Esophagus squamous epithelium (tissue), 5 donors: ENCODE measurements at regions not wholly inside any gene's neighbourhood (a gene's known extent, or its start where the extent isn't known, plus 50 kb on each side); places are given as distances from the start of the nearest gene placed in this dataset.
"Not testable (repeated sequence)": the region's sequence is repeated elsewhere in the genome, so short reads cannot be mapped to it uniquely, and the experiment has no call there.

Source experiments
- DNase-seq: peaks from one replicate; lab custom pipeline; 2025; lab: John Stamatoyannopoulos, UW
- H3K27ac ChIP-seq, 4 donors: fragments of 200-600 bp; sonication (generic); one replicate each; pipeline ENCODE4 v1.5.1; 2016 to 2019; ENCODE audit warnings: mild to moderate bottlenecking in 1 of 4
- H3K27me3 ChIP-seq, 4 donors: fragments of 200-600 bp; sonication (generic); 1 replicate in 3 of 4; 2 replicates in 1 of 4; pipeline versions ENCODE4 v1.5.1 to v1.6.0; 2017 to 2021; ENCODE audit warnings: antibody characterized with exemption in 1 of 4
- H3K36me3 ChIP-seq, 3 donors: fragments of 200-600 bp; sonication (generic); one replicate each; pipeline ENCODE4 v1.5.1; 2016 to 2019
- H3K4me1 ChIP-seq, 3 donors: fragments of 200-600 bp; sonication (generic); one replicate each; pipeline ENCODE4 v1.5.1; 2017 to 2019
- H3K4me3 ChIP-seq, 4 donors: fragments of 200-600 bp; sonication (generic); 1 replicate in 3 of 4; 2 replicates in 1 of 4; pipeline ENCODE4 v1.5.1; 2016 to 2019; ENCODE audit warnings: mild to moderate bottlenecking in 2 of 4, moderate library complexity in 1 of 4
- H3K9me3 ChIP-seq, 3 donors: fragments of 200-600 bp; sonication (generic); one replicate each; pipeline ENCODE4 v1.5.1; 2016 to 2019
- POLR2A ChIP-seq, 4 donors: fragments of 450-650 bp; IDR thresholded peaks; one replicate each; pipeline ENCODE4 v1.6.1; 2017; ENCODE audit warnings: antibody characterized with exemption in 4 of 4, mild to moderate bottlenecking in 4 of 4, moderate library complexity in 3 of 4
- WGBS, 2 donors: methylation state at CpG; one replicate each; pipeline ENCODE4 v1.1.5; 2018; 5-methylcytosine and 5-hydroxymethylcytosine counted together
- intact Hi-C: fragments of 100-400 bp; cut with DNase I; formaldehyde crosslinking; loops from one replicate; pipeline ENCODE4 v1.15.0; 2022
- TF ChIP-seq, protein P1 (sequence below), 6 experiments: fragments of 450-650 bp in 4 of 6; fragments of 200-600 bp in 2 of 6; sonication (generic) in 2 of 6; IDR thresholded peaks; one replicate each; pipeline ENCODE4 v1.5.1; 2016 to 2019; ENCODE audit warnings: antibody characterized with exemption in 6 of 6, mild to moderate bottlenecking in 4 of 6, moderate library complexity in 4 of 6
- donor health status: DM: yes; HTN: yes; CAD: no.

DNA sequence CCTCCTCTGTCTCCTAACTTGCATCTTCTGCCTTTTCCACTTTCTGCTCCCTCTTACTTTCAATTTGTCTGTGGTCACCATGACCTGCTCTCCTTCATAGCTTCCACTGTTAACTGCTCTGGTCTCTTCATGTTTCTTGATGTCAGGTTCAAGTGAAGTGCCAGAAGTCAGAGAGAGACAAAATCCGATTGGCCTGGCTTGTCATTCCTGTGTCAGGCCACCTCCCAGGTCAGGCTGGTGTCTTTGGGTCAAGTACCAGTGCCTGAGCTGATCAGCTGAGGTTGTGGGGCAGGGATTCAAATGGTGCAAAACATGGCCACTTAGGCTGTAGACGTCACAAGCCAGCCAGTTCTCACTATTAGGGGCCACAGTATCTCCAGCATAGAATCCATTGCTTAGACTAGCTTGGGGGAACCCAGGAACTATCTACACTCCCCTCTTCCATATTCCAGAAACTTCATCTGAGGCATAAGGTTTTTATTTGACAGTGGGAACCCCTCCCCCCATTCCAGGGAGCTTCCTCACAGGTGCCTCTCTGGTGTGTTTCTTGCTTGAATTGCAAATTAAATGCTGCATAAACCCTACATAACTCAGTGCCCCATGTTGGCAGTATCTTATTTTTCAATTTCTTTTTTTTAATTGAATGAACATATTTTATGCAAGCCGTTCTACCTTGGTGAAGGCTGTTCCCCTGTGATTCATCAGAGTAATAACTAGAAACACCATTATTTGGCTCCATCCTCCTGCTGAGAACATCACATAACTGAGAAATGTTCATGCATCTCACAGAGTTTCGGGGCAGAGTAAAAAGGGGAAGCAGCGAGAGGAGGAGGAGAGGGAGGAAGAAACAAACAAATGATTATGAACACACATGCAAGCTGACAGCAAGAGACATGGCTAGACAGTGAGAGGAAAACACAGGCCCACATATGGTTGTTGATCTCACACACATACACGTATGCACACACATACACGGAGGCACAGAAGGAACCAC lies 175.8 kb downstream of the TLE3 start:
- DNase-seq: no peak
- Histone ChIP-seq H3K4me3 (no peak overlapping the region), H3K27me3 (peaks cover 0 to 35% (median 0%) of the 10 kb centered on the region in 4 donors), H3K27ac (no peak overlapping the region), H3K9me3 (peaks cover 0 to 21% (median 18%) of the 10 kb centered on the region in 3 donors), H3K36me3 (no peaks in the 10 kb centered on the region), H3K4me1 (no peaks in the 10 kb centered on the region)
- intact Hi-C loops: no loop called here
- TF ChIP-seq POLR2A (IDR thresholded peaks at IDR 0.05): no peak
- TF ChIP-seq, protein P1, sequence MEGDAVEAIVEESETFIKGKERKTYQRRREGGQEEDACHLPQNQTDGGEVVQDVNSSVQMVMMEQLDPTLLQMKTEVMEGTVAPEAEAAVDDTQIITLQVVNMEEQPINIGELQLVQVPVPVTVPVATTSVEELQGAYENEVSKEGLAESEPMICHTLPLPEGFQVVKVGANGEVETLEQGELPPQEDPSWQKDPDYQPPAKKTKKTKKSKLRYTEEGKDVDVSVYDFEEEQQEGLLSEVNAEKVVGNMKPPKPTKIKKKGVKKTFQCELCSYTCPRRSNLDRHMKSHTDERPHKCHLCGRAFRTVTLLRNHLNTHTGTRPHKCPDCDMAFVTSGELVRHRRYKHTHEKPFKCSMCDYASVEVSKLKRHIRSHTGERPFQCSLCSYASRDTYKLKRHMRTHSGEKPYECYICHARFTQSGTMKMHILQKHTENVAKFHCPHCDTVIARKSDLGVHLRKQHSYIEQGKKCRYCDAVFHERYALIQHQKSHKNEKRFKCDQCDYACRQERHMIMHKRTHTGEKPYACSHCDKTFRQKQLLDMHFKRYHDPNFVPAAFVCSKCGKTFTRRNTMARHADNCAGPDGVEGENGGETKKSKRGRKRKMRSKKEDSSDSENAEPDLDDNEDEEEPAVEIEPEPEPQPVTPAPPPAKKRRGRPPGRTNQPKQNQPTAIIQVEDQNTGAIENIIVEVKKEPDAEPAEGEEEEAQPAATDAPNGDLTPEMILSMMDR (IDR thresholded peaks at IDR 0.05): no peak
- 52 to 64% methylated on average over 6 to 7 of the region's 7 CpGs for WGBS, 2 donors

DNA sequence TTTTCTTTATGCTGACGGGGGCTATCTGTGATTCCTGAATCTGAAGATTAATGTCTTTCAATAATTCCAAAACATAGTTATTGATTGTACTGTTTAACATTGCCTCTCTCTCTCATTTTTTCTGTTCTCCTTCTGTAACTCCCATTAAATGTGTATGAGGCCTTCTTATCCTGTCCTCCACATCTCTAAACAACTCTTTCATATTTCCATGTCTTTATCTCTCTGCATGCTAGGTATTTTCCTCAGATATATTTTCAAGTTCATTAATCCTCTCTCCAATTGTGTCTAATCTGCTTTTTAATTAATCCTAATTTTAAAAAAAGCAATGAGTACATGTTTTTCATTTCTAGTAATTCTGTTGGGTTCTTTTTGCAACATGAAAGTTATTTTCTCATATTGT lies 173.2 kb downstream of the TLE3 start:
- 85 to 100% methylated on average over 1 of the region's 1 CpG for WGBS, 2 donors
- TF ChIP-seq, protein P1 (IDR thresholded peaks at IDR 0.05): no peak
- TF ChIP-seq POLR2A (IDR thresholded peaks at IDR 0.05): no peak
- Histone ChIP-seq H3K4me1 (no peaks in the 10 kb centered on the region), H3K9me3 (peaks cover 0 to 21% (median 18%) of the 10 kb centered on the region in 3 donors), H3K4me3 (no peak overlapping the region), H3K27ac (no peak overlapping the region), H3K27me3 (peaks cover 0 to 34% (median 0%) of the 10 kb centered on the region in 4 donors), H3K36me3 (no peaks in the 10 kb centered on the region)
- intact Hi-C loops: no loop called here
- no peak for DNase-seq

DNA sequence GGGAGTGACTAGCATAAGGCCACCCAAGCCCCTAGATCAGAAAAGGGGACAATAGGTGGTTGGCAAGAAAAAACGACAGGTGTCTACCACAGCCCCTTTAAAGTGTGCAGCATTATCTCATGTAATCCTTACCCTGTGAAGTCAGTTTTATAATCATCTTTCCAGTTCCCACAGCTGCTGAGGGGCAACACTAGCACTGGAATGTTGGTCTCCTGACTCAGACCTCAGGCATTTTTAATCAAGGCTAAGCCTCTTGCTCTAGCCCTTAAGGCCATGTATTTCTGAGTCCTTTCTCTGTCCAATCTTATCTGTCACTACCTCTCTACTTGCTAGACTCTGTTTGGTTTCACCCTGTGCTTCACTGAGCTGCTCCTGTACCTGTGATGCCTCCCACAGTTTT lies 171.7 kb downstream of the TLE3 start:
- peaks cover 0 to 21% (median 18%) of the 10 kb centered on the region in 3 donors for H3K9me3 ChIP-seq
- WGBS, 2 donors: 67 to 73% methylated on average over 1 of the region's 1 CpG
- no peak overlapping the region for H3K27ac ChIP-seq
- TF ChIP-seq, protein P1 (IDR thresholded peaks at IDR 0.05): no peak
- no peak for TF ChIP-seq POLR2A (IDR thresholded peaks at IDR 0.05)
- peaks cover 0 to 32% (median 0%) of the 10 kb centered on the region in 4 donors for H3K27me3 ChIP-seq
- intact Hi-C loops: no loop called here
- DNase-seq: no peak
- H3K36me3 ChIP-seq: no peaks in the 10 kb centered on the region
- no peak overlapping the region for H3K4me3 ChIP-seq
- no peaks in the 10 kb centered on the region for H3K4me1 ChIP-seq

DNA sequence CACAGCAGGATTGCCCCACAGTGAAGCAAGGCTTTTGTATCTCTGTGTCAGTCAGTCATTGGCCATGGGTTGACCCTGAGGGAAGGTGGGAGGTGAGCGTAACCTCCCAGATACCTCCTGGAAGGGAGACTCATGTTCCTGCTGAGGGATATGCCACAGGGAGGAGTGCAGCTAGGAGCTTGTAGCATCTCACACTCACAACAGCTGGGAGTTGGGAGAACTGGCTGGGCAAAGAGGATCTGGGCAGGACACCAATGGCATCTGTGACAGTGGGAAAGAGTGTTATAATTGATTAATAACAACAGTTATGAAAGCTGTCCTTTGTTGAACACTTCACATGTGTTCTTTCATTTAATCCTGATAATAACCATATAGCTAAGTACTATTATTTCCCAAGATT lies 171.0 kb downstream of the TLE3 start:
- no peak for TF ChIP-seq POLR2A (IDR thresholded peaks at IDR 0.05)
- TF ChIP-seq, protein P1 (IDR thresholded peaks at IDR 0.05): no peak
- H3K4me3 ChIP-seq: no peak overlapping the region
- no peaks in the 10 kb centered on the region for H3K36me3 ChIP-seq
- no peak for DNase-seq
- no peaks in the 10 kb centered on the region for H3K4me1 ChIP-seq
- H3K27me3 ChIP-seq: peaks cover 0 to 32% (median 0%) of the 10 kb centered on the region in 4 donors
- H3K9me3 ChIP-seq: peaks cover 0 to 21% (median 18%) of the 10 kb centered on the region in 3 donors
- no CpG with 5 or more reads among the region's 1 CpG for WGBS, 2 donors
- no peak overlapping the region for H3K27ac ChIP-seq
- intact Hi-C loops: no loop called here

DNA sequence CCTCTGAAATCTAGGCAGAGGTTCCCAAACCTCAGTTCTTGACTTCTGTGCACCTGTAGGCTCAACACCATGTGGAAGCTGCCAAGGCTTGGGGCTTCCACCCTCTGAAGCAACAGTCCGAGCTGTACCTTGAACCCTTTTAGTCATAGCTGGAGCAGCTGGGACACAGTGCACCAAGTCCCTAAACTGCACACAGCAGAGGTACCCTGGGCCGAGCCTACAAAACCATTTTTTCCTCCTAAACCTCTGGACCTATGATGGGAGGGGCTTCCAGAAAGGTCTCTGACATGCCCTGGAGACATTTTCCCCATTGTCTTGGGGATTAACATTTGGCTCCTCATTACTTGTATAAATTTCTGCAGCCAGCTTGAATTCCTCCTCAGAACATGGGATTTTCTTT lies 168.8 kb downstream of the TLE3 start:
- Histone ChIP-seq H3K27me3 (peaks cover 0 to 43% (median 0%) of the 10 kb centered on the region in 4 donors), H3K9me3 (peaks cover 0 to 18% (median 17%) of the 10 kb centered on the region in 3 donors)
- H3K27ac ChIP-seq, H3K4me3 ChIP-seq, intact Hi-C loops, H3K4me1 ChIP-seq, H3K36me3 ChIP-seq, DNase-seq: not testable (repeated sequence)
- 33 to 83% methylated on average over 1 to 2 of the region's 2 CpGs for WGBS, 2 donors
